Progenitor cell of endocrine pancreas (in vitro differentiated cells): ENCODE measurements at regions not wholly inside any gene's neighbourhood (a gene's known extent, or its start where the extent isn't known, plus 50 kb on each side); places are given as distances from the start of the nearest gene placed in this dataset.

Source experiments
- DNase-seq: peaks from one replicate; pipeline ENCODE4 v3.0.0; 2021; ENCODE audit warnings: low spot score; ENCODE audit not compliant: unreplicated experiment
- H3K27ac Mint-ChIP-seq: 2 replicates; pipeline ENCODE4 v1.8.0; 2021; ENCODE audit warnings: mild to moderate bottlenecking, moderate library complexity, mixed read lengths
- H3K27me3 Mint-ChIP-seq: 2 replicates; pipeline ENCODE4 v1.8.0; 2021; ENCODE audit warnings: mixed read lengths
- H3K36me3 Mint-ChIP-seq: 2 replicates; pipeline ENCODE4 v1.8.0; 2022; ENCODE audit warnings: mixed read lengths; ENCODE audit not compliant: insufficient read depth
- H3K4me1 Mint-ChIP-seq: 2 replicates; pipeline ENCODE4 v1.8.0; 2021; ENCODE audit warnings: low read depth, mixed read lengths
- H3K4me3 Mint-ChIP-seq: 2 replicates; pipeline ENCODE4 v1.8.0; 2021; ENCODE audit warnings: low read depth, mild to moderate bottlenecking, moderate library complexity, mixed read lengths
- H3K9me3 Mint-ChIP-seq: 2 replicates; pipeline ENCODE4 v1.8.0; 2021; ENCODE audit warnings: low read depth, mixed read lengths
- CTCF ChIP-seq: fragments of 200-600 bp; sonication (generic); IDR thresholded peaks from one replicate; pipeline ENCODE4 v1.5.0; 2021; ENCODE audit warnings: antibody characterized with exemption, mild to moderate bottlenecking; ENCODE audit not compliant: unreplicated experiment

- Mint-ChIP-seq H3K36me3 (no peaks in the 10 kb centered on the region), H3K9me3 (no peaks in the 10 kb centered on the region), H3K4me1 (peaks cover 6% of the 10 kb centered on the region), H3K27ac (no peak overlapping the region), H3K4me3 (no peak overlapping the region), H3K27me3 (peaks cover 22% of the 10 kb centered on the region)
- DNase-seq = no peak
- TF ChIP-seq CTCF = no peak
These were observed 69.1 kb downstream of the METRNL start for GRCh38 chr17:83148317-83149028.

- Mint-ChIP-seq H3K27me3 (peaks cover 18% of the 10 kb centered on the region), H3K9me3 (no peaks in the 10 kb centered on the region), H3K36me3 (no peaks in the 10 kb centered on the region), H3K27ac (no peak overlapping the region), H3K4me3 (no peak overlapping the region), H3K4me1 (peaks cover 6% of the 10 kb centered on the region)
- DNase-seq = no peak
- no peak for TF ChIP-seq CTCF
These were observed 69.8 kb downstream of the METRNL start for GRCh38 chr17:83149029-83149725.

- peaks cover 6% of the 10 kb centered on the region for H3K4me1 Mint-ChIP-seq
- no peak for TF ChIP-seq CTCF
- no peaks in the 10 kb centered on the region for H3K9me3 Mint-ChIP-seq
- no peak for DNase-seq
- no peaks in the 10 kb centered on the region for H3K36me3 Mint-ChIP-seq
- no peak overlapping the region for H3K4me3 Mint-ChIP-seq
- no peak overlapping the region for H3K27ac Mint-ChIP-seq
- peaks cover 17% of the 10 kb centered on the region for H3K27me3 Mint-ChIP-seq
These were observed 70.4 kb downstream of the METRNL start for GRCh38 chr17:83149761-83150251.

GRCh38 chr17:83150369-83151055 is 71.1 kb downstream of the METRNL start:
- H3K9me3 Mint-ChIP-seq = no peaks in the 10 kb centered on the region
- TF ChIP-seq CTCF = no peak
- peaks cover 6% of the 10 kb centered on the region for H3K4me1 Mint-ChIP-seq
- no peaks in the 10 kb centered on the region for H3K36me3 Mint-ChIP-seq
- DNase-seq = no peak
- peaks cover 19% of the 10 kb centered on the region for H3K27me3 Mint-ChIP-seq
- no peak overlapping the region for H3K4me3 Mint-ChIP-seq
- no peak overlapping the region for H3K27ac Mint-ChIP-seq

- Mint-ChIP-seq H3K27ac (no peak overlapping the region), H3K4me1 (peaks cover 6% of the 10 kb centered on the region), H3K4me3 (no peak overlapping the region), H3K9me3 (no peaks in the 10 kb centered on the region), H3K36me3 (no peaks in the 10 kb centered on the region), H3K27me3 (peaks cover 22% of the 10 kb centered on the region)
- DNase-seq = no peak
- no peak for TF ChIP-seq CTCF
These were observed 71.6 kb downstream of the METRNL start for GRCh38 chr17:83151056-83151441.
